Esophagus muscularis mucosa (tissue), 4 donors: ENCODE measurements at regions not wholly inside any gene's neighbourhood (a gene's known extent, or its start where the extent isn't known, plus 50 kb on each side); places are given as distances from the start of the nearest gene placed in this dataset.

Experiments
- CTCF ChIP-seq, 3 experiments: fragments of 200-600 bp in 2 of 3; fragments of 450-650 bp in 1 of 3; sonication (generic) in 2 of 3; IDR thresholded peaks; one replicate each; pipeline ENCODE4 v1.5.1; 2017 to 2019; ENCODE audit warnings: antibody characterized with exemption in 3 of 3, mild to moderate bottlenecking in 2 of 3, moderate library complexity in 1 of 3
- EP300 ChIP-seq: sonication (generic); formaldehyde crosslinking; IDR thresholded peaks from one replicate; pipeline ENCODE4 v1.6.1; 2017; ENCODE audit warnings: antibody characterized with exemption
- POLR2A ChIP-seq: fragments of 450-650 bp; IDR thresholded peaks from one replicate; pipeline ENCODE4 v1.6.1; 2017; ENCODE audit warnings: antibody characterized with exemption, moderate library complexity, mild to moderate bottlenecking, low read depth
- POLR2AphosphoS5 ChIP-seq, 2 donors: sonication (generic); formaldehyde crosslinking; IDR thresholded peaks; one replicate each; pipeline ENCODE4 v1.6.1; 2017; ENCODE audit warnings: antibody characterized with exemption in 2 of 2

- no peak for TF ChIP-seq CTCF (IDR thresholded peaks at IDR 0.05)
- TF ChIP-seq POLR2A, result no peak
- no peak for TF ChIP-seq EP300
- TF ChIP-seq POLR2AphosphoS5 (IDR thresholded peaks at IDR 0.05), result no peak
These were observed 458.8 kb downstream of the BUD13 start for GRCh38 chr11:116314006-116314405.
